ENCODE measurements at regions not wholly inside any gene's neighbourhood (a gene's known extent, or its start where the extent isn't known, plus 50 kb on each side); places are given as distances from the start of the nearest gene placed in this dataset.

- Histone ChIP-seq H3K4me1 (ENCODE audit: control insufficient read depth, extremely low read depth, insufficient read depth, low read length) (no peaks in the 10 kb centered on the region), H3K4me3 (replicated peaks in 1 of 3; ENCODE audit: insufficient read depth in 1 of 3, low read depth in 1 of 3, low read length in 3 of 3) (no peak overlapping the region), H3K9me1 (replicated peaks; ENCODE audit: control insufficient read depth, extremely low read depth, insufficient read depth, low read length) (no peaks in the 10 kb centered on the region), H3K4me2 (ENCODE audit: insufficient read depth, low read length) (no peak overlapping the region), H3K27ac (ENCODE audit: insufficient read depth, low read depth, low read length) (no peak overlapping the region), H3K27me3 (ENCODE audit: control insufficient read depth in 2 of 2, insufficient read depth in 2 of 2, low read length in 2 of 2) (no peaks in the 10 kb centered on the region), H3K36me3 (ENCODE audit: control insufficient read depth in 2 of 2, extremely low read depth in 1 of 2, insufficient read depth in 2 of 2, low read length in 2 of 2) (no peaks in the 10 kb centered on the region), H2AFZ (ENCODE audit: low read depth, low read length) (no peak overlapping the region), H3K79me2 (ENCODE audit: control insufficient read depth, insufficient read depth, low read length) (no peaks in the 10 kb centered on the region), H4K20me1 (replicated peaks; ENCODE audit: control insufficient read depth, extremely low read depth, insufficient read depth, low read length) (no peaks in the 10 kb centered on the region), H3K9ac (replicated peaks; ENCODE audit: extremely low read depth, insufficient read depth, low read length) (no peak overlapping the region), H3K9me3 (replicated peaks; ENCODE audit: control insufficient read depth, insufficient read depth, low read length) (no peaks in the 10 kb centered on the region)
- no TSS peak for BruUV-seq (replicated peaks)
- DNase-seq (ENCODE audit: low read depth, low spot score) (no peak), FAIRE-seq (no peak)
- intact Hi-C loops (cut with micrococcal nuclease) (no loop called here), dilution Hi-C loops (cut with MboI; ENCODE audit: extremely low pct_ligation_motif_present, low sequenced_read_pairs) (no loop called here)
- CTCF ChIA-PET: no interaction called here
- no peak for TF ChIP-seq POLR2AphosphoS5 (IDR thresholded peaks at IDR 0.05; ENCODE audit: insufficient read depth, low read depth, low read length)
- TF ChIP-seq JUN (IDR thresholded peaks at IDR 0.05; ENCODE audit: borderline replicate concordance, insufficient read depth, insufficient read length, low read depth): no peak
- no peak for TF ChIP-seq POLR2A (IDR thresholded peaks at IDR 0.05; ENCODE audit: low read depth, low read length)
- no peak for TF ChIP-seq CTCF (IDR thresholded peaks at IDR 0.05; ENCODE audit: extremely low read depth in 1 of 2, insufficient read depth in 1 of 2, low read depth in 1 of 2, low read length in 2 of 2)
- TF ChIP-seq FOS (IDR thresholded peaks at IDR 0.05; ENCODE audit: borderline replicate concordance, insufficient read depth, low read length): no peak
- no peak for TF ChIP-seq MAX (IDR thresholded peaks at IDR 0.05; ENCODE audit: insufficient read depth, insufficient read length)
- POLR2A ChIA-PET: no interaction called here
Measured at GRCh38 chr10:117905404-117905803, 141.3 kb downstream of the RAB11FIP2 start.

GRCh38 chr10:117911684-117912083, 135.1 kb downstream of the RAB11FIP2 start:
- CTCF ChIA-PET: no interaction called here
- H3K4me1 ChIP-seq (ENCODE audit: control insufficient read depth, extremely low read depth, insufficient read depth, low read length): no peaks in the 10 kb centered on the region

More at GRCh38 chr10:117911684-117912083, 135.1 kb downstream of the RAB11FIP2 start:
- dilution Hi-C loops (cut with MboI; ENCODE audit: extremely low pct_ligation_motif_present, low sequenced_read_pairs): no loop called here
- TF ChIP-seq CTCF (IDR thresholded peaks at IDR 0.05; ENCODE audit: extremely low read depth in 1 of 2, insufficient read depth in 1 of 2, low read depth in 1 of 2, low read length in 2 of 2): no peak
- no peak for TF ChIP-seq GATA2 (IDR thresholded peaks at IDR 0.05; ENCODE audit: insufficient read depth, insufficient read length, low read depth, low read length)
- TF ChIP-seq POLR2A (IDR thresholded peaks at IDR 0.05; ENCODE audit: low read depth, low read length): no peak
- no peak for TF ChIP-seq FOS (IDR thresholded peaks at IDR 0.05; ENCODE audit: borderline replicate concordance, insufficient read depth, low read length)
- no peak for TF ChIP-seq EZH2 (IDR thresholded peaks at IDR 0.05; ENCODE audit: borderline replicate concordance, low read depth, low read length, severe bottlenecking)
- TF ChIP-seq MYC (IDR thresholded peaks at IDR 0.05; ENCODE audit: low read depth, low read length): no peak
- TF ChIP-seq JUN (IDR thresholded peaks at IDR 0.05; ENCODE audit: borderline replicate concordance, insufficient read depth, insufficient read length, low read depth): no peak
- TF ChIP-seq MAX (IDR thresholded peaks at IDR 0.05; ENCODE audit: insufficient read depth, insufficient read length): no peak
- no peak for TF ChIP-seq POLR2AphosphoS5 (IDR thresholded peaks at IDR 0.05; ENCODE audit: insufficient read depth, low read depth, low read length)
- DNase-seq (ENCODE audit: low read depth, low spot score): no peak
- FAIRE-seq: no peak
- Histone ChIP-seq H3K9ac (replicated peaks; ENCODE audit: extremely low read depth, insufficient read depth, low read length) (no peak overlapping the region), H3K9me1 (replicated peaks; ENCODE audit: control insufficient read depth, extremely low read depth, insufficient read depth, low read length) (no peaks in the 10 kb centered on the region), H3K4me3 (replicated peaks in 1 of 3; ENCODE audit: insufficient read depth in 1 of 3, low read depth in 1 of 3, low read length in 3 of 3) (no peak overlapping the region), H3K36me3 (ENCODE audit: control insufficient read depth in 2 of 2, extremely low read depth in 1 of 2, insufficient read depth in 2 of 2, low read length in 2 of 2) (no peaks in the 10 kb centered on the region), H4K20me1 (replicated peaks; ENCODE audit: control insufficient read depth, extremely low read depth, insufficient read depth, low read length) (no peaks in the 10 kb centered on the region), H3K27ac (ENCODE audit: insufficient read depth, low read depth, low read length) (no peak overlapping the region), H3K79me2 (ENCODE audit: control insufficient read depth, insufficient read depth, low read length) (no peaks in the 10 kb centered on the region), H3K9me3 (replicated peaks; ENCODE audit: control insufficient read depth, insufficient read depth, low read length) (no peaks in the 10 kb centered on the region), H3K27me3 (ENCODE audit: control insufficient read depth in 2 of 2, insufficient read depth in 2 of 2, low read length in 2 of 2) (no peaks in the 10 kb centered on the region), H3K4me2 (ENCODE audit: insufficient read depth, low read length) (no peak overlapping the region), H2AFZ (ENCODE audit: low read depth, low read length) (no peak overlapping the region)
- POLR2A ChIA-PET: no interaction called here
- intact Hi-C loops (cut with micrococcal nuclease): no loop called here
- BruUV-seq (replicated peaks): no TSS peak

All from endothelial cell of umbilical vein (primary cell).